ENCODE measurements at regions not wholly inside any gene's neighbourhood (a gene's known extent, or its start where the extent isn't known, plus 50 kb on each side); places are given as distances from the start of the nearest gene placed in this dataset.

DNA sequence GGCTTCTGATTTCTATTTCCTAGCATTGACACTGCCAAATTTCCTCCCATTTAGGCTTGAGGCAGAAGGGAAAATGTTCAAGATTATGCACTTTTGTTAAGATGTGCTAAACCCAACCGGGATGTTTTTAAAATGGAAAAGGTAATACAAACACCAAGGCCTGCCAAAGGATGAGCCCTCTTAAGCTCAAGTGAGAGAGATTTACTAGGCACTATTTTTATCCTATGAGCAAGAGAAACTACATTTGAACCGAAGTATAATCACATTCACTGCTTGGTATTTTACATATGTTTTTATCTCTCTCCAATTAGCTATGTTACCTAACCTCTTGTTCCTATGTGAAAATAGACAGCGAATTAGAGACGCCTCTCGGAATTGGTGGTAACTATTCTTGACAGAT, 295.8 kb downstream of the GABRB3 start:
- no peak for ATAC-seq
- DNase-seq (ENCODE audit: low spot score) = no peak
- intact Hi-C loops (cut with DNase I) = no loop called here

DNA sequence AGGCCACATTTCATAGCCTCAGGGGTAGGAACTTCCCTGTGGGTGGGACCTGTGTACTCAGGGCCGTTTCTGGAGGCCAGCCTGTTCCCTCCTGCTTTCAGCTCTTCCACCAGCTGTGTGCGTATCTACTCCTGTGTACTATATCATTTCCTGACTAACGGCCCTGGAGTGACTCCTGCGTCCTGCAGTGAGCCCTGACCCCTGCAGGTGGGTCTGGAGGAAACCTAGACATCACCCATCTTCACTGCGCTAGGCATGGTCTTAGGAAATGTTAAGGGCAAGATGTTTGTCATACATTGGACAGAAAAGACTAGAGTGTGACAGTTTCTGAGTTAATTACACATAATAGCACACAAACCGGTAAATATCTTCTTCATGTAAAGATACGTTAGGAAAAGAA, 297.3 kb downstream of the GABRB3 start:
- intact Hi-C loops (cut with DNase I) = no loop called here
- no peak for DNase-seq (ENCODE audit: low spot score)
- no peak for ATAC-seq

DNA sequence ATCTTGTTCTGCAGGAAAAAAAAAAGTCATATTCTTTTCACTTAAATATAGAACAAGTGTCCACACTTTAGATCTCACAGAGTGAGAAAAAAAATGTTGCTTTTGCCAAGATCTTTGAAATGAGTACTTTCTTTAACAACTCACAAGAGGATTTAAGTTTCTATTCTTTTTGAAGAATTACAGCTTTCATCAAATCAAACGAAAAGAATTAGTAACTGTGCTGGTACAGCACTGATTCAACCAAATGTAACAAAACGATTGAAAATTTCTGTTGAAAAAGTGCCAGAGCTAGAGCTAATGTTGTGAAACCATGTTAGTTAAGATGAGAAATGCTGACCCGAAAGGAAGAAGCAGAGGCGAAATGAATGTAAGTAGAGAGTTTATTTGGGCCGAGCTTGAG, 300.2 kb downstream of the GABRB3 start:
- no peak for DNase-seq (ENCODE audit: low spot score)
- ATAC-seq = no peak
- intact Hi-C loops (cut with DNase I) = no loop called here

DNA sequence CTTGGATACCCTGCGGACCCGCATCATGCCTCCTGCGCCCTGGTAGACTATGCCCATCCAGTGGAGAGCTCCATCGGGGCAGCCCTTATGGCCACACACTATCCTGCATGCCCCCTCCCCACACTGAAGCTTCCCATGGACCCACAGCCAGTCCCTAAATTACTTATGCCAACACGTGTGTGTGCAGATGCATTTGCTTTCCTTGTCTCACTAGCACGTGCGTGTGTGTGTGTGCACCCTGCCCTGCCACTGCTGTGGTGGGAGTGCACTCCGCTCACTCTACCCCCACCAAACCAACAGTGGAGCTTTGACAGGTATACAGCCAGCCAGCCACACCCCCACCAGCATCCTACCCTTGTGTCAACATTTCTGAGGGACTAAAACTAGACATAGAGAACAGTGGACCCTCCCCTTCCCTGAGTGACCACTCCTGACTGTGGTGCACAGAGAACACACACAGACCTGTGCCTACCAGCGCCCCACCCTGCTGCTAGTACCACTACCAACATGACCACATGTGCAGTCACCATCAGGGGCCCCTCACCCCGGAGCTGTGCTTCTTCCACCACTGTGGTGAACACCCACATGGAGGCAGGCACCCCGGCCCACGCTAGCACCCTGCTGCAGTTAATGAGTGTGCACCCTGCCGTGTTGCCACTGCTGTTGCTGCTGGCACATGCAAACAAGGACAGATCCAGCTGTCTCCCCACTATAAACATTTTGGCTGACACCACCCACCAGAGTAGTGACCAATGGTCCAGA, 310.8 kb downstream of the GABRB3 start:
- intact Hi-C loops (cut with DNase I) = no loop called here
- DNase-seq (ENCODE audit: low spot score) (no peak), ATAC-seq (no peak)

DNA sequence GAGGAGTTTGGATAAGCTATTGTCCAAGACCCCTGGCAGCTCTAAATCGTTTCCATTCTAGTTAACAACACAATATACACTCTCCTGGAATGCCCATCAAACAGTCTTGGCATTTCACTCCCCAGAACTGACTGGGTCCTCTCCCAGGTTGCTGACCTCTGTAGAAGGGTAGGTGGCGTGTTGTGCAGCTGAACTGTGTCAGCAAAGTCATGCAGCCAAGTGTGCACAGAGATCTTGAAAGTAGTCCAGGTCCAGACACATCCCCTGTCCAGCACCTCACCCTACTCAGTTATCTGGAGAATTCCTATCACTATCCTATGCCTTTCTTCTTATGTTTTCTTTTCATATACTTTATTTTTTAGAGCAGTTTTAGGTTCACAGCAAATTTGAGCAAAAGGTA, 312.7 kb downstream of the GABRB3 start:
- no peak for DNase-seq (ENCODE audit: low spot score)
- intact Hi-C loops (cut with DNase I) = no loop called here
- no peak for ATAC-seq

DNA sequence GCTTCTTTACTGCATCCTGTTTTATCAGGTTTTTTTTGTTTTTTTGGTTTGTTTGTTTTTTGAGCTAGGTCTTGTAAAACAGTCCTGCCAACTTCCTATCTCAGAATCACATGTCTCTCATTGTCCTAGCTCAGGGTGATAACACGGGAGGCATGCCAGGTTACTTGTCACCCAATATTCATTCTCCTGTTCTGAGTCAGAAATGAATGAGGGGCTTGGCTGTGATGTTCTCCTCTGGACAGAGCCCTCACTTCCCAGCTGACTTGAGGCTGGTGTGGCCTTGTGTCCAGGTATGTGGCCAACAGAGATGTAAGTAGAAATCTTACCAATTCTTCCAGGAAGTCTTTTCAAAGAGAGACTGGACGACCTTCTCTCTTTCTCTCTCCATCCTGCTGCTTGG, 317.0 kb downstream of the GABRB3 start:
- intact Hi-C loops (cut with DNase I) = loop anchor here (10.0 kb wide), 1 partner anchor 59 kb away; no protein-coding TSS in a partner anchor
- ATAC-seq = no peak
- DNase-seq (ENCODE audit: low spot score) = no peak

DNA sequence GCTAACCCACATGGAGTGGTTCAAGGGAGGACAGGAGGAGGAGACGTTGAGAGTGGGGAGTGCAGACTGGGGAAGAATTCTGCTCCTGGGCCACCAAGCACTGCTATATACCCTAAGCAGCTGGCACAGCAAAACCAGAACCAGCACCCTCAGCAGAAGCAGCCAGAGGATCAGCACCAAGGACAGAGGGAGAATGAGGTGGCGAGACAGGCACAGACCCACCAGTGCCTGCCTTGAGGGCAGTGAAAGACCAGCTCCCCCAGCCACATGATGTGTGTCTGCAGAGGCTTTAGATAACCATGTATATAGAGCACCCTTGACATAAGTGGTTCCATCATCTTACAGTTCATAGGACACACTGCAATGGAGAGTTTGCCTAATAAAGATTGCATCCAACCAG, 319.0 kb downstream of the GABRB3 start:
- DNase-seq (ENCODE audit: low spot score) (no peak), ATAC-seq (no peak)
- intact Hi-C loops (cut with DNase I) = loop anchor here (10.0 kb wide), 1 partner anchor 61 kb away; no protein-coding TSS in a partner anchor

DNA sequence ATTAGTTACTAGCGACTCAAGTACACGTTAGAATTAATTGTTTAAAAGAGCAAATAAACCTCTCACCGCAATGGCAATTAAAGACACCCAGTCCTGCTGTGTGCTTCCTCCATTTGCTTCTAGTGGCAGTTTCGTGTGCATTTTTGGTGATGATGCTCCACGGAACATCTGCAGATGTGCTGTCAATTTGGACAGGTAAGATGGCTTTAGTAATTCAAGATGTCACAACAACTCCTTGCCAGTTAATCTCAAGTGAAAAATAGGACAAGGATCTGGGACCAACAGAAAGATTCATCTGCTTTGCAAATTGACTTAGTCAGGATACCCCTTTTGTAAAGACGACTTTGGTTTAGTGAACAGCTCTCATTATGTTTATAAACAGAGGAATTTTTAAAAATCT, 320.9 kb downstream of the GABRB3 start:
- intact Hi-C loops (cut with DNase I) = loop anchor here (10.0 kb wide), 1 partner anchor 63 kb away; no protein-coding TSS in a partner anchor
- ATAC-seq = no peak
- DNase-seq (ENCODE audit: low spot score) = no peak

DNA sequence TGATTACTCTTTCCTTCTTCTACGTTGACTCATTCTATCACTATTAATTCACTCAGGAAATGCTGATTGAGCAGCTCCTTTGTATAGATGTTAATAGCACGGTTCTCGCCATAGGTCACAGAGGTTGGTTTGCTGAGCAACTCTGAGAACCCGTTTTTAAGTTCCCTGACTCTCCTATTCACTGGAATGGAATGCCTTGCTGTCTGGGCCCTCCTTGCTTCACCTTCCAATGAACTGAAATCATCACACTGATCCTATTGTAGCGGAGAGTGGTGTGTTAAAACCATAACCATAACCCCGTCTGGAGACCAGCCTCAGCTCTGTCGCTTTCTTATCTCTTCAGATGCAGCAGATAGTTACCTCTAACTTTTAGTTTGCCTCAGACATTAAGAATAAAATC, 323.6 kb downstream of the GABRB3 start:
- ATAC-seq (no peak), DNase-seq (ENCODE audit: low spot score) (no peak)
- intact Hi-C loops (cut with DNase I) = no loop called here

DNA sequence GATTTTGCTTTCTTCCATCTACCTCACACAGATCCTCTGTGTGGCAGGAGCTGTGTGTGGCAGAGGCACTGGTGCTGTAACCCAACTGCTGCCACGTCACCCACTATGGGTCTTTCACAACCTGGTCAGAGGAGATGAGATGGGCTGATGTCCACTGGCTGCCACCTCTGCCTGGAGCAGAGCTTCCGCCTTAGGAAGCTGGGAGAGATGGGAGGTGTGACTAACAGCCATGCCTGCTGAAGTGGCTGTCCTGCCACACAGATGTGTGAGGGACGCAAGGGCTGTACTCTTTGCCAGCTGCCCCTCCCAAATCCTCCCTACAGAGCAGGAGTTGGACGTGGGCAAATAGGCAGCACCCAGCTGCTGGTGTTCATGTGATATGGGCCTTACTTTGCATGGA, 329.5 kb downstream of the GABRB3 start:
- DNase-seq (ENCODE audit: low spot score) (no peak), ATAC-seq (no peak)
- intact Hi-C loops (cut with DNase I) = no loop called here

DNA sequence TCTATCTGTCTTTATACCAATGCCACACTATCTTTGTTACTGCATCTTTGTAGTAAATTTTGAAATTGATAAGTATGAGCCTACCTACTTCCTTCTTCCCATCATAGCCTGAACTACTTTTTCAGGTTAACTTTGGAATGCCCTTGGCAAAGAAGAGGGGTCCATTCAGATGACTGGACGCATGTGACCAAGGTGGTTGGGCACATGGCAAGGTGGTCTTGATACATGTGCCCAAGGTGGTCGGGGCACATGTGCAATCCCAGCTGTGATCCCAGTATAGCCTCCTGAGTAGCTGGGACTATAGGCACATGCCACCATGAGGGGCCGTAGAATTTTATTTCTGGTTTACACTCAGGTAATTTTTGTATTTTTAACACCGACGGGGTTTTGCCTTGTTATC, 330.2 kb downstream of the GABRB3 start:
- intact Hi-C loops (cut with DNase I) = no loop called here
- DNase-seq (ENCODE audit: low spot score) = no peak
- ATAC-seq = no peak

DNA sequence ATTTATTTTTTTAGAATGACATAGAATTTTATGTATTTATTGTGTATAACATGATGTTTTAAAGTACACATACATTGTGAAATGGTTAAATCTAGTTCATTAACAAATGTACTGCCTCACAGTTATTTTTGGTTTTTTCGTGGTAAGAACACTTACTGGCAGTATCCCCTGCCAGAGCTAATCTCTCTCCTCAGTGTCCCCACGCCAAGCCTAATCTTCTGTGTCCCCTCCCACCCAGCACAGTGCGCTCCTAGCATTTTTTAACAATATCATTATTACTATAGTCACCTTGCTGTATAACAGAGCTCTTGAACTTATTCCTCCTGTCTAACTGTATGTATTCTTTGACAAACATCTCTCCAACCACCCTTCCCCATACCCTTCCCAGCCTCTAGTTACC, 333.2 kb downstream of the GABRB3 start:
- no peak for DNase-seq (ENCODE audit: low spot score)
- no peak for ATAC-seq
- intact Hi-C loops (cut with DNase I) = no loop called here

DNA sequence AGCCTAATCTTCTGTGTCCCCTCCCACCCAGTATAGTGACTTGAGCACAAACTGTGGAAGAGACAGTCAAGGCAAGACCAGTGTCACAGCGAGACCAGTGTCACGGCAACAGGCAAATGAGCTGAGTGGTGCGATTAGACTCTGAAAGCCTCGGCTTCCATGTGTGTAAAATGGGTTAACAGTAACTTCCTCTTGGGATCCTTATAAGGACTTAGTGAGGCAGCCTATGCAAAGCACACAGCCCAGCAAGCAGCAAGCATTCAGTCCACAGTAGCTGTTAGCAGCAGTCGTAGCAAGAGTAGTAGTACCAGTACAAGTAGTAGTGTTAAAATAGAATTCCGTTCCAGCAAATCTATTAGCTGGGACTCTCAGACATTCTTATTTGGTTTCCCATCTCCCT, 334.1 kb downstream of the GABRB3 start:
- ATAC-seq = peak; percentile 13
- intact Hi-C loops (cut with DNase I) = no loop called here
- DNase-seq (ENCODE audit: low spot score) = no peak

DNA sequence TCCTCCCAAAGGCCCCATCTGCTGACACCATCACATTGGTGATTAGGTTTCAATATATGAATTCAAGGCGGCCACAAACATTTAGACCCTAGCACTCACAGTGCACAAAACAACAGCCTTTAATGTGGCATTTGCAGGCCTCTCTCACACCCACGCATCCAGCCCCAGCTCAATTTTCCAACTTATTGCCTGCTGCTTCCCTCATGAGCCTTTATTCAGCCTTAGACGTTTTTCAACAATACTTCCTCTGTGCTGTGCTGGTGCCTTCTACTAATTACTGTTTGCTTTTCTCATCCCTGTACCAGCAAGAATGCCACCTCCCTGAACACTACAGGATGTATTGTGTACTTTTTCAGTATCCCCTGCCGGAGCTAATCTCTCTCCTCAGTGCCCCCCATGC, 334.6 kb downstream of the GABRB3 start:
- peak; percentile 22 for ATAC-seq
- intact Hi-C loops (cut with DNase I) = no loop called here
- DNase-seq (ENCODE audit: low spot score) = no peak

DNA sequence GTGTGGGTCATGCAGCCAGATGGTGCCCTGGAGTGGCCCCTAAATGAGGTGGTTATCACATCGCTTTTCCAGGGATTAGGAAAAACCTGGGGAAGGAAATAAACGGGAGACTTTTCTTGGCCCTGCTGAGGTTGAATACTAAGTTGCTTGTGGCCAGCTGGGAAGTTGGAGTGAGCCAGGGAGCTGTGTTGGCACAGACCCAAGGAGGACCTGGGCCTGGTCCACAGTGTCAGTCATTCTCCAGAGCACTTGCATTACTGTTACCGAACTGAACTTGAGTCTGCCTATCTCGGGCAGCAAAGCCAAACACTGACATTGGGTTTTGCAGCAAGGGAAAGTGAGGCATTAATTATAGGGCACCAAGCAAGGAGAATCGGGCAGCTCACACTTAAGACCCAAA, 339.0 kb downstream of the GABRB3 start:
- ATAC-seq (no peak), DNase-seq (ENCODE audit: low spot score) (no peak)
- intact Hi-C loops (cut with DNase I) = no loop called here

DNA sequence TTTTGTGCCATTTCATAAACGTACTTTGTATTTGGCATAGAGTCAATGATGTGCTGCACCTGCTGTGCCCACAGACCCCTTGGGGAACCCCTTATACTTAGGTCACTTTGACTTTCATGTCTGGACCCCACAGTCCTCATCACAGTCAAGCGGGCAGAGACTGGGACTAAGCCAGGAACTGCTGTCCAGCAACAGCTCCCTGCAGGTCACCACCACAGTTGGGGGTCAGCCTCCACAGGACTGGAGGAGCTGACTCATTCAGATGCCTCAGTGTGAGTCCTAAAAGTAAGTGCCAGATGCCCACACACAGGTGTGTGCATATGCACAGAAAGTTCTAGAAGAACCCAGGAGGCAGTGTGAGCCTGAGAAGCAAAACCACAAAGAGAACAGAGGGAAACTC, 339.8 kb downstream of the GABRB3 start:
- intact Hi-C loops (cut with DNase I) = no loop called here
- no peak for ATAC-seq
- no peak for DNase-seq (ENCODE audit: low spot score)

DNA sequence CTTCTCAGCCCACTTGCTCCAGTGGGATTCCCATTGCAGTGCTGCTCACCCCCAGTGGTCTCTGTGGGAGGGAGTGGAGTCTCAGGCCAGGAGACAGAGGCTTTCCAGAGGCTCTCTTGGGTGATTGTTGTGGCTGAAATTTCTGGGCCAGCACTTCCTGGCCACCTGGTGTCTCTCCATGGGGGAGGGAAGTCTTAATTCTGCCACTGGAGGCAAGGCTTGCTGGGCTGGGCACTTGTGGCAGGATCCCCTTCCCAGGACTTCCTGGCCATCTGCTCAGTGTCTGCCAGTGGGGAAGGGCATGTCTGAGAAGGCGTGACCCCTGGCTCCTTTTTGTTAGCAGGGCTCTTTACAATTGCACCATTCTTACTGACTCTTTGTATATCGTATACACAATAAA, 351.8 kb downstream of the GABRB3 start:
- no peak for ATAC-seq
- intact Hi-C loops (cut with DNase I) = no loop called here
- no peak for DNase-seq (ENCODE audit: low spot score)

DNA sequence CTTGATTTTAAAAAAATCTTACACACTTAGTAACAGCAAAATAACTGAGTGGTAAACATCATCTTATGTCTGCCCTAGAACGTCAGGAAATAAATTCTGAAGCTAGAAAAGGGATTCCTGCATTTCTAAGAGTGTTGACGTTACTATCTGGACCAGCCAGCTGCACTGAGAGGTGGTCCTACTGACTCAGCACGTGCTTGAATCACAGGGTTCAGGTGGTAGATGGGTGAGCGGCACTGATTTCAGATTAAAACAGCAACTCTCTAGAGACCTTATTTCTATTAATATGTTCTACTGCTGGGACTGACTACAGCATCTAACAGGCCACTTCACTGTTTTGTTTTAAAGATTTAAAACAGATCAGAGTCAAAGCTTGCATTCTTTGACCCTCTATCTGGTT, 377.2 kb downstream of the GABRB3 start:
- DNase-seq (ENCODE audit: low spot score) = no peak
- ATAC-seq = no peak
- intact Hi-C loops (cut with DNase I) = no loop called here

DNA sequence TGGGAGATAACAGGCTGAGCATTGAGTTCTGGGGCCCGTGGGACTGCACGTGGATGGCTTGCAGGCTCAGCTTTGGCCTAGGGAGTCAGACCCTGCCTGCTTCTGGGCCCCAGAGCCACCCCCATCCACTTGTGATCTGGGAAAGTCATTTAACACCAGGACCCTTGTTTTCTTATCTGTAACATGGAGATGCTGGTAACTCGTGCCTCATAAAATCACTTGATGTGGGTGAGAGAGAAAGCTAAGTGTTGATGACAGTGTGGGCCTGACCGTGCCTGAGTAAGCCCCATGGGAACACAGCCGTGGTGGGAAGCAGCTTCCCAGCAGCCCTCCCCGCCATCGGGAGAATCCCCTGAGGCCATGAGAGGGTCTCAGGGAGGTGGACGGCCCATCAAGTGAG, 378.1 kb downstream of the GABRB3 start:
- no peak for DNase-seq (ENCODE audit: low spot score)
- intact Hi-C loops (cut with DNase I) = no loop called here
- no peak for ATAC-seq

DNA sequence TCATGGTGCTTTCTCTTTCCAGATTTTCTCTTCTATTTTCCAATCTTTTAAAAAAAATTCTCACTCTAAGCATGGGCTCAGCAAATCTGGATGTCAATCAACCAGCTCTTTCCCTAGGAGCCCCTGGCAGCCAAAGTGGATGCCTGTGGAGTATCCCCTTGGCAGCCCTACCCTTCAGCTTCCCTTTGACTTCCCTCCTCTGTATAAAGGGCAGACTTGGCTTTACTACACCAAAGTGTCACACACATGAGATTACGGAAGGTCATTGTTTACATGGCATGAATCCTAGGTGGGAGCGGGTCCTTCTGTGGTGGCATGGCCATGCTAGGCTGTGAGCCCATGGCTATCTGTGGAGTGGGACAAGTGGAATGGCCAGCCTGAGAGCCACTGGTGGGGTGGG, 379.9 kb downstream of the GABRB3 start:
- ATAC-seq (no peak), DNase-seq (ENCODE audit: low spot score) (no peak)
- intact Hi-C loops (cut with DNase I) = no loop called here

DNA sequence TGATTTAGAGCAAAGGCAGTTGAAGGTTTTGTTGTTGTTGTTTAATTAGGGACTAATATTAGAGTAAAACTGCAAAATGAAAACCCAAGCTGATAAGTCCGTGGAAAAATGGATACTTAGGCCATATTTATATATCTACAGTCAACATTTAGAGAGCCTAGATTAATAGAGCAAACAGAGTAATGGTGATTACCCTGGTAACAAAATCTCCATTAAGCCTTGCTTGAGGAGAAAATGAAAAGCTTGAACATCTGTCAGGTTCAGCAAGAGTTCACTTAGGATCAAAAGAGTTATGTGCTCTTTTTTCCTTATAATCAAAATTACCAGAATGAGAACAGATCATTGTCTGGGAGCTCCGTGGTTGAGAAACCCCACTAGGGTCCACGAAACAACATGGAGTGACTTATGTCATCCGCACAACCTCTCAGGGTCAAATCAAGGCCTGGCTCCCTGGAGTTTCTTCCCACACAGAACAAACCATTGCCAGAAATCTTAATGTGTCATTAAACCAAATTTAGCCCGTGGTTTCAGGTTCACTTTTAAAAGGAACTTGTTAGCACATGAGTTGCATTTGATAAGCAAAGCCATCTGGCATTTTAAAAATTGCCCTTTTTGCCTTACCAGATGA, 381.2 kb downstream of the GABRB3 start:
- intact Hi-C loops (cut with DNase I) = no loop called here
- DNase-seq (ENCODE audit: low spot score) (no peak), ATAC-seq (no peak)

All from sciatic nerve (tissue), 2 donors.